Endothelial cell of umbilical vein (primary cell): ENCODE measurements at regions not wholly inside any gene's neighbourhood (a gene's known extent, or its start where the extent isn't known, plus 50 kb on each side); places are given as distances from the start of the nearest gene placed in this dataset.

Experiments
- CTCF ChIP-seq, 2 donors: IDR thresholded peaks; 1 replicate in 1 of 2; 2 replicates in 1 of 2; pipeline ENCODE4 v1.5.1; 2011; ENCODE audit warnings: low read length in 2 of 2, mild to moderate bottlenecking in 2 of 2, moderate library complexity in 2 of 2, control low read depth in 1 of 2, inconsistent platforms in 1 of 2, low read depth in 1 of 2; ENCODE audit not compliant: insufficient read depth in 1 of 2; ENCODE audit errors: extremely low read depth in 1 of 2
- EZH2 ChIP-seq: IDR thresholded peaks from 2 replicates; pipeline ENCODE4 v1.6.1; 2012; ENCODE audit warnings: borderline replicate concordance, low read depth, mild to moderate bottlenecking, moderate library complexity, low read length, inconsistent platforms; ENCODE audit not compliant: severe bottlenecking
- MAX ChIP-seq: IDR thresholded peaks from 2 replicates; pipeline ENCODE4 v1.6.1; 2011; ENCODE audit not compliant: insufficient read depth, insufficient read length
- POLR2A ChIP-seq: IDR thresholded peaks from 2 replicates; pipeline ENCODE4 v1.6.1; 2012; ENCODE audit warnings: low read depth, mild to moderate bottlenecking, control low read depth, low read length
- POLR2AphosphoS5 ChIP-seq: IDR thresholded peaks from 2 replicates; pipeline ENCODE4 v1.6.1; 2012; ENCODE audit warnings: low read depth, mild to moderate bottlenecking, control low read depth, low read length, moderate library complexity; ENCODE audit not compliant: insufficient read depth

GRCh38 chr18:64714086-64714485, 565.2 kb upstream of the LINC00305 start:
- TF ChIP-seq EZH2 (no peak), CTCF (IDR thresholded peaks at IDR 0.05; ENCODE audit: extremely low read depth in 1 of 2, insufficient read depth in 1 of 2, low read depth in 1 of 2, low read length in 2 of 2) (no peak), POLR2AphosphoS5 (no peak), MAX (no peak), POLR2A (no peak)
